ENCODE measurements at regions not wholly inside any gene's neighbourhood (a gene's known extent, or its start where the extent isn't known, plus 50 kb on each side); places are given as distances from the start of the nearest gene placed in this dataset.

- no peak for DNase-seq
Measured at GRCh38 chr10:78504181-78504580, 470.5 kb downstream of the RPS24 start.

GRCh38 chr10:78505657-78506056 is 472.0 kb downstream of the RPS24 start:
- no peak for DNase-seq

GRCh38 chr10:78506614-78507013 is 473.0 kb downstream of the RPS24 start:
- no peak for DNase-seq

GRCh38 chr10:78507510-78508160 is 474.0 kb downstream of the RPS24 start:
- DNase-seq: no peak

GRCh38 chr10:78508955-78509748 is 475.5 kb downstream of the RPS24 start:
- no peak for DNase-seq

GRCh38 chr10:78510566-78511323 is 477.1 kb downstream of the RPS24 start:
- DNase-seq: no peak

- DNase-seq: no peak
Measured at GRCh38 chr10:78511324-78512204, 477.9 kb downstream of the RPS24 start.

- DNase-seq: no peak
Measured at GRCh38 chr10:78512205-78512550, 478.5 kb downstream of the RPS24 start.

- no peak for DNase-seq
Measured at GRCh38 chr10:78513330-78513729, 479.7 kb downstream of the RPS24 start.

- no peak for DNase-seq
Measured at GRCh38 chr10:78513986-78514385, 480.3 kb downstream of the RPS24 start.

GRCh38 chr10:78514459-78514858 is 480.8 kb downstream of the RPS24 start:
- no peak for DNase-seq

GRCh38 chr10:78515038-78515872 is 481.6 kb downstream of the RPS24 start:
- DNase-seq: no peak

- no peak for DNase-seq
Measured at GRCh38 chr10:78515873-78516153, 482.1 kb downstream of the RPS24 start.

GRCh38 chr10:78516236-78516635 is 482.6 kb downstream of the RPS24 start:
- DNase-seq: no peak

GRCh38 chr10:78516756-78517155 is 483.1 kb downstream of the RPS24 start:
- DNase-seq: no peak

GRCh38 chr10:78518224-78518623 is 484.6 kb downstream of the RPS24 start:
- no peak for DNase-seq

GRCh38 chr10:78520737-78521430 is 487.2 kb downstream of the RPS24 start:
- no peak for DNase-seq

GRCh38 chr10:78523453-78523852 is 489.8 kb downstream of the RPS24 start:
- no peak for DNase-seq

GRCh38 chr10:78524342-78524741 is 490.7 kb downstream of the RPS24 start:
- no peak for DNase-seq

- DNase-seq: no peak
Measured at GRCh38 chr10:78524941-78525340, 491.3 kb downstream of the RPS24 start.

GRCh38 chr10:78526347-78526746 is 492.7 kb downstream of the RPS24 start:
- no peak for DNase-seq

- no peak for DNase-seq
Measured at GRCh38 chr10:78527296-78527695, 493.6 kb downstream of the RPS24 start.

Data from stimulated activated CD4-positive, alpha-beta T cell treated with anti-CD3 and anti-CD28 coated beads, Interleukin-4, amount 100 ng/mL, for 24 hours (primary cell).